Heart left ventricle (tissue), 13 donors: ENCODE measurements at regions not wholly inside any gene's neighbourhood (a gene's known extent, or its start where the extent isn't known, plus 50 kb on each side); places are given as distances from the start of the nearest gene placed in this dataset.

Experiments used
- POLR2A ChIP-seq, 2 donors: fragments of 450-650 bp; IDR thresholded peaks; one replicate each; pipeline ENCODE4 v1.6.1; 2017; ENCODE audit warnings: antibody characterized with exemption in 2 of 2, mild to moderate bottlenecking in 2 of 2, moderate library complexity in 2 of 2
- TF ChIP-seq, protein P1 (sequence below), 12 donors: fragments of 200-600 bp; sonication (generic) in 4 of 12; IDR thresholded peaks; one replicate each; pipeline versions ENCODE4 v1.5.0 to v1.8.0; 2018 to 2022; ENCODE audit warnings: antibody characterized with exemption in 12 of 12, mild to moderate bottlenecking in 5 of 12
- donor health status: ischemic (EF 13 %, LVEDD 7.1; RV severe dilation, severe dysfunction).
- donor health status: DM: no; HTN: yes; CAD: no.
- donor health status: DM: no; HTN: no; CAD: no.
- donor health status: ischemic (EF 25% LVEDD 6.9; RV normal size, moderate dysfunction).
- donor health status: ischemic (EF 25% LVEDD 5.7; RV mildly dilated, moderate dysfunction).
- donor health status: ischemic (EF 35%, LVEDD 5.7; RV mildly dilated, moderate dysfunction).
- donor health status: nonischemic (EF 11% LVEDD 7.7; RV severe dilation, severe dysfunction).
- donor health status: DM: yes; HTN: yes; CAD: no.
- donor health status: PGD.
- donor health status: ischemic (EF 29% LVEDD 5.4; RV normal size, mild dysfunction).
- donor health status: nonischemic (EF 23%, LVEDD 6.1; RV moderate dilation, normal function).

DNA sequence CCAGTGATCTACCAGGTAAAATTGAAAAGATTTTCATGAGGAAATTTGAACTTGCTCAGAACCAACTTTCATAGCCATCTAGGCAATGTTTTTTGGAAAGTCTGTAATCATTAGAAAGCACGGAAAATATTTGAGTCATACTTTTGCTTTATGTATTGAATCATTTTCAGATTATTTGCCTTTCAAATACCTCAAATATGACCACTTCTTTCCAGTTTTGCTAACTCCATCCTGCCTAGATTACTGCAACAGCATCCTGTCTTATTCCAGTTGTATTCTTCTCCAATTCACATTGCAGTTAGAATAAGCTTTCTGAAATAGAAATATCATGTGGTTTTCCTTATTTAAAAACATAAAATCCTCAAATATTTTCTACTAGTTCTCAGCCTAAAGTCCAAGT lies 239.8 kb upstream of the FAR2 start:
- TF ChIP-seq, protein P1, sequence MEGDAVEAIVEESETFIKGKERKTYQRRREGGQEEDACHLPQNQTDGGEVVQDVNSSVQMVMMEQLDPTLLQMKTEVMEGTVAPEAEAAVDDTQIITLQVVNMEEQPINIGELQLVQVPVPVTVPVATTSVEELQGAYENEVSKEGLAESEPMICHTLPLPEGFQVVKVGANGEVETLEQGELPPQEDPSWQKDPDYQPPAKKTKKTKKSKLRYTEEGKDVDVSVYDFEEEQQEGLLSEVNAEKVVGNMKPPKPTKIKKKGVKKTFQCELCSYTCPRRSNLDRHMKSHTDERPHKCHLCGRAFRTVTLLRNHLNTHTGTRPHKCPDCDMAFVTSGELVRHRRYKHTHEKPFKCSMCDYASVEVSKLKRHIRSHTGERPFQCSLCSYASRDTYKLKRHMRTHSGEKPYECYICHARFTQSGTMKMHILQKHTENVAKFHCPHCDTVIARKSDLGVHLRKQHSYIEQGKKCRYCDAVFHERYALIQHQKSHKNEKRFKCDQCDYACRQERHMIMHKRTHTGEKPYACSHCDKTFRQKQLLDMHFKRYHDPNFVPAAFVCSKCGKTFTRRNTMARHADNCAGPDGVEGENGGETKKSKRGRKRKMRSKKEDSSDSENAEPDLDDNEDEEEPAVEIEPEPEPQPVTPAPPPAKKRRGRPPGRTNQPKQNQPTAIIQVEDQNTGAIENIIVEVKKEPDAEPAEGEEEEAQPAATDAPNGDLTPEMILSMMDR (IDR thresholded peaks at IDR 0.05), result no peak
- no peak for TF ChIP-seq POLR2A (IDR thresholded peaks at IDR 0.05)
